HG02870 (cell line): ENCODE measurements at regions not wholly inside any gene's neighbourhood (a gene's known extent, or its start where the extent isn't known, plus 50 kb on each side); places are given as distances from the start of the nearest gene placed in this dataset.
"Not testable (repeated sequence)": the region's sequence is repeated elsewhere in the genome, so short reads cannot be mapped to it uniquely, and the experiment has no call there.

Experiments
- ATAC-seq: cut with Tn5 transposase; IDR thresholded peaks from one replicate; pipeline ENCODE4 v1.9.1; 2021; ENCODE audit warnings: mild to moderate bottlenecking, moderate library complexity; ENCODE audit not compliant: unreplicated experiment

GRCh38 chr2:59850554-59850953, 702.9 kb downstream of the BCL11A start:
- no peak for ATAC-seq

- ATAC-seq: no peak
Observed at GRCh38 chr2:59833941-59834340, 719.5 kb downstream of the BCL11A start.

- ATAC-seq: no peak
Observed at GRCh38 chr2:59830601-59831000, 722.9 kb downstream of the BCL11A start.

GRCh38 chr2:59827677-59828076, 725.8 kb downstream of the BCL11A start:
- ATAC-seq: no peak

GRCh38 chr2:59826177-59826576, 727.3 kb downstream of the BCL11A start:
- no peak for ATAC-seq

- ATAC-seq: no peak
Observed at GRCh38 chr2:59824314-59824713, 729.1 kb downstream of the BCL11A start.

GRCh38 chr2:59816075-59816474, 737.4 kb downstream of the BCL11A start:
- ATAC-seq: no peak

- ATAC-seq: not testable (repeated sequence)
Observed at GRCh38 chr2:59810283-59810682, 743.2 kb downstream of the BCL11A start.

GRCh38 chr2:59806486-59806885, 747.0 kb downstream of the BCL11A start:
- no peak for ATAC-seq

- ATAC-seq: no peak
Observed at GRCh38 chr2:59804732-59805131, 748.7 kb downstream of the BCL11A start.

GRCh38 chr2:59803586-59803985, 749.9 kb downstream of the BCL11A start:
- no peak for ATAC-seq

- no peak for ATAC-seq
Observed at GRCh38 chr2:59798687-59799232, 754.7 kb downstream of the BCL11A start.

- no peak for ATAC-seq
Observed at GRCh38 chr2:59791004-59791618, 762.3 kb downstream of the BCL11A start.

- ATAC-seq: no peak
Observed at GRCh38 chr2:59790186-59791003, 763.1 kb downstream of the BCL11A start.

- no peak for ATAC-seq
Observed at GRCh38 chr2:59789523-59789922, 763.9 kb downstream of the BCL11A start.

GRCh38 chr2:59787095-59787494, 766.4 kb downstream of the BCL11A start:
- ATAC-seq: no peak

GRCh38 chr2:59786684-59787083, 766.8 kb downstream of the BCL11A start:
- ATAC-seq: no peak

- ATAC-seq: no peak
Observed at GRCh38 chr2:59779571-59779970, 773.9 kb downstream of the BCL11A start.

GRCh38 chr2:59777120-59777519, 776.3 kb downstream of the BCL11A start:
- no peak for ATAC-seq

- ATAC-seq: no peak
Observed at GRCh38 chr2:59776726-59777008, 776.8 kb downstream of the BCL11A start.

- no peak for ATAC-seq
Observed at GRCh38 chr2:59774821-59775433, 778.5 kb downstream of the BCL11A start.

GRCh38 chr2:59770651-59771050, 782.8 kb downstream of the BCL11A start:
- no peak for ATAC-seq
